GM19397 (cell line): ENCODE measurements at regions not wholly inside any gene's neighbourhood (a gene's known extent, or its start where the extent isn't known, plus 50 kb on each side); places are given as distances from the start of the nearest gene placed in this dataset.

Source experiments
- ATAC-seq: cut with Tn5 transposase; IDR thresholded peaks from one replicate; pipeline ENCODE4 v1.9.1; 2021; ENCODE audit warnings: mild to moderate bottlenecking, moderate library complexity; ENCODE audit not compliant: unreplicated experiment

GRCh38 chr1:42035205-42035829 is 116.6 kb upstream of the HIVEP3 start:
- peak; percentile 76 for ATAC-seq

DNA sequence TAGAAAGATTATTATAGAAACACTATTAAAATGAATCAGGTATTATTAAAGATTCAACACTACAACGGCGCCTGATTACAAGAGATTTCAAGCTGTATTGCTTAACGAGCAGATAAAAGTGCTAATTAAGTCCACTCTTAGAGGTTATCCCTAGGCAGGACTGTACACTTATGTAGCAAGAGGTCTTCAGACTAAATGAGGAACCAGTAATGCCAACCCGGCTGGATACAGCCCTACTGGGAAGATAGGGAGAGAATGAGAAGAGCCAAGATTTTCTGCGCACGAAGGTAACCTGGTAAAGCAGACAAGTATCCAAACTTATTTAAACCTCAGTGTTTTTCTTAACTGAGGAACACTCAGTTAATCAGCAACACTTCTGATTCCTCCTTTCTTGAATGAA is 115.7 kb upstream of the HIVEP3 start:
- no peak for ATAC-seq

- no peak for ATAC-seq
Measured at GRCh38 chr1:42033629-42034028, 114.9 kb upstream of the HIVEP3 start.

DNA sequence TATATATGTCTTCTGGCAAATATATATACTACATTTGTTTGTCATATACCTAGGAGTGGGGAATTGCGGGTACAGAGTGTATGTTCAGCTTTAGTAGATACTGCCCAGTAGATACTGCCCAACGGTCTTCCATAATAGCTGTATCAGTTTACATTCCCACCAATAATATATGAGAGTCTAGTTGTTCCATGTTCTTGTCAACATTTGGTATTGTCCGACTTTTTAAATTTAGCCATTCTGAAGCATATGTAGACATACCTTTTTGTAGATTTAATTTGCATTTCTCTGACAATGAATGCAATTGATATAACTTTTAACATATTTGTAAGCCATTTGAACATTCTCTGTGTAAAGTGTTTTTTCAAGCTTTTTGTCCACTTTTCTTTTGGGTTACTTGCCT is 99.0 kb upstream of the HIVEP3 start:
- ATAC-seq, result no peak

DNA sequence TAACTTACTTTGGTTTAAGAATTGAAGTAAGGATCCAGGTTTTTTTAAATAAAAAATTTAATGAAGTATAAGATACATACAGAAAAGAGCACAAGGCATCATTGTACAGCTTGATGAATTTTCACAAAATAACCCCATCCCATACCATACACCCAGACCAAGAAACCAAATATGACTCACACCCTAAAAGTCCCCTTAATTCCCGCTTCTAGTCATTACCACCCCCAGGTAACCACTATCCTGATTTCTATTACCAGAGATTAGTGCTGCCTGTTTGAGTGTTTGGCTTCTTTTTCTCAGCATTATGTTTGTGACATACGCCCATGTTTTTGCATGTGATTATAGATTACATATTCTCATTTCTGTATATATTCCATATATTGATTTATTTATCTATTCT is 98.5 kb upstream of the HIVEP3 start:
- ATAC-seq, result no peak

GRCh38 chr1:42014823-42015222 is 96.1 kb upstream of the HIVEP3 start:
- ATAC-seq, result no peak

DNA sequence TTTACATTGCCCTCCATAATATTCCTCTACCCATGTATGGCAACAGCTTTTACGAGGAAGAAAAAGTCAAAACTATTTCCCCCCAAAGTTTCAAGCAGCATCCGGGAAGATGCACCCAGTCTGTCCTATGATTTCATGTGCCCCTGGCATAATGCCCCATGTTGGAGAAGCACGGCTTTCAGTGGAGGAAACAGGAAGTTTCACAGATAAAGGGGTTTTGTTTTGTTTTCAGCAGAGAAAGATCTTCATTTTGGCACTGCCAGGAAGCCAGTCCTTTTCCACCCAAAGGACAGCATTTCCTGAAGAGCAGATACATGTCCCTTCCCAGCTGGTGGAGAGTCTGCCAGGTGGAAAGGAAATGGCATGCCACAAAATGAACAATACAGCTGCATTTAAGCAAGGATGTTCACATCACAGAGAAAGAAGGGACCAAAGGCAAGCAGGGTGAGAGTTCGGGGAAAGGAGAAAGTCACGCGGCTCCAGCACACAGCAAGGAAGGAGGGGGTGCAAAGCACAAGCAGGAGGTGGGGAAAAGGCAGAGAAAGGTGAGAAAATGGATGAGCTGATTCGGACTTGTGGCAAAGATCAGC is 95.3 kb upstream of the HIVEP3 start:
- no peak for ATAC-seq

DNA sequence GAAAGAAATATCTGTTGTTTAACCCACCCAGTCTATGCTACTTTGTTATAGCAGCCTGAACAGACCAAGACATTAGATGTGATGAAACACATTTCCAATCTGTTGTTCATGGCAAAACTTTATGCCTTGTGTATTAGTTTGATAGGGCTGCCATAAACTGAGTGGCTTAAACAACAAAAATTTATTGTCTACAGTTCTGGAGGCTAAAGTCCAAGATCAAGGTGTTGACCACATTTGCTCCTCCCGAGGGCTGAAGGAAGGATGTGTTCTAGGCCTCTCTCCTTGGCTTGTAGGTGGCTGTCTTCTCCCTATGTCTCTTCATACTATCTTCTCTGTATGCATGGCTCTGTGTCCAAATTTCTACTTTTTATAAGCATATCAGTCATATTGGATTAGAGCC is 94.1 kb upstream of the HIVEP3 start:
- ATAC-seq, result no peak

GRCh38 chr1:42010381-42010780 is 91.7 kb upstream of the HIVEP3 start:
- no peak for ATAC-seq

DNA sequence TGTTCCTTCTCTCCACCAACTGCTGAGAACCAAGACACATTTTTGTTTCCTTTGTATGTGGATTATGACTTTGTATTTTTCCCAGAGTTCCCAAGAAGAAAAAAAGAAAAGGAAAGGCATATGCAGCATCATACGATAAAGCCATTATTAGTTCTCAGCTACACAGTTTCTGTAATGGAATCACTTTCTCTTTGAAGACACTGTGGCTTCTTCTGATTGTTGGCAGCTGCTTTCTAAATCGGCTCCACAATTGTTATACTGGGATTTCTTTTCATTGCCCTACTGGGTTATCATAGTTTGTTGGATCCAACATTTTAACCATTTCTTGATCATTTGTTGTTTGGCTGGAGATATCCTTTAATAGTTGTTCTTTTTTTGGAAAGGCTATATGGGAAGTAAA is 89.5 kb upstream of the HIVEP3 start:
- ATAC-seq, result no peak

GRCh38 chr1:42006836-42007235 is 88.1 kb upstream of the HIVEP3 start:
- ATAC-seq, result no peak

GRCh38 chr1:42006093-42006492 is 87.4 kb upstream of the HIVEP3 start:
- no peak for ATAC-seq

GRCh38 chr1:42005530-42005929 is 86.8 kb upstream of the HIVEP3 start:
- ATAC-seq, result no peak

DNA sequence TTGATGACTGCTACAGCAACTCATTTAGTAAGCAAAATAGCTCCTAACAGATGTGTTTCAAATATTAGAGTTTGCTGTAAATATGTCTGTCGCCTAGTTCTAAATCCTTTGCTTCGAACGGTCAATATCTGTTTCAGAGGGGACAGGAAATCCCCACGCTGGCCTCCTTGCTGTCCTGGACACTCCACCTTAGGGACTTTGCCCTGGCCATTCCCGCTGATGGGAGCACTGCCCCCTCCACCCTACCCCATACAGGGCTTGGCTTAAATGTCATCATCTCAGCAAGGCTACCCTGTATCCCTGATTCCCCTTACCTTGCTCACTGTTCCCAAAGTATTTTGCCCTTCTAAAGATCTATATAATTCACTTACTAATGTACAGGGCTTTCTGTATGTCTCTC is 86.1 kb upstream of the HIVEP3 start:
- ATAC-seq, result no peak

GRCh38 chr1:42004322-42004721 is 85.6 kb upstream of the HIVEP3 start:
- ATAC-seq, result no peak

DNA sequence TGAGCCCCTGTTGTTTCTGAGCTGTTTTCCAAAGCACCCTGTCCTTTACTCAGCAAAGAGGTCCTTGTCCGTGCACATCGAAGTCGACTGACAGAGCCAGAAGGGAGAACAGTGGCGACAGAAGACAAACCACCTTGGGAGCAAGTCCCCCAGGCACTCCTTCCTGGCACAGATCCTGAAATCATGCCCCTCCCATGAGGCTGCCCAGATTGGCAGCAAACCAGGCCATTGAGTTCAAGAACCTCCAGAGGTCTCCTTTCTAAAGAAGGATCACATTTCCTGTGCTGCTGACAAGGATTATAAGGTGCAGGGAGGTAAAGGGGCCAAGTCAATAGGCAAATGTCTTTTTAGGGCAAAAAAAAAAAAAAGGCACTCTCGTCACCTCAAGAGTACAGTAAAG is 84.7 kb upstream of the HIVEP3 start:
- no peak for ATAC-seq

GRCh38 chr1:42002220-42002619 is 83.5 kb upstream of the HIVEP3 start:
- ATAC-seq, result no peak

DNA sequence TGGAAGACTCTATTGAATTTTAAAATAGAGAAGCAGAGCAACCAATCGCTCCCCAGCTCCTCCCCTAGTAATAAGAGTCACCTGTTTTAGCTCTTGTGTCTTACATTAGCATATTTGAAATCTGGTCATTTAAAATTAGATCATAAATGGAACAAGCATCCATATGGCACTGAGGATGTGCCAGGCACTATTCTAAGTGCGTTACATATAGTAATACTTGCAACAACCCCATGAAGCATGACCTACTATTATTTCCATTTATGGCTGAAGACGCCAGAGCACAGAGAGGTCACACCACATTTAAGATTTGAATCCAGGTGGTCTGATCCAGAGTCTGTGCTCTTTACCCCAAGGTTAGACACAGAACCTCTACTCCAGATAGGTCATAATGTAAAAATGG is 82.0 kb upstream of the HIVEP3 start:
- no peak for ATAC-seq

- ATAC-seq, result no peak
Measured at GRCh38 chr1:41999884-42000283, 81.2 kb upstream of the HIVEP3 start.

DNA sequence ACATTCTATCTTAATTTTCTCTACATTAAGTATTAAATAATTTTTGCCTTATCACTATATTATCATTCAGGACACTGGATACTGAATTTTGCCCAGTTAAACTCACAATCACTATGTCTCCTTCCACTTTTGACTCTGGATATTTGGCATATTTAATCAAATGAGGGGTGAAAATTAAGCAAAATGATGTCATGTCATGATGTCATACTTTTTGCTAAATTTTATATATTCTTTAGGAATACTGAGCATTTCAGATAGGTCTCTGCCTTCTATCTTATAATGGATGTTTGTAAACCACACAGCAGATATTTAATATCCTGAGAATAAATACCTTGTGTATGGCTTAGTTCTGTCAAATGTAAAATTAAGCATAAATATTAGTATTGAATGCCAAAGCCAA is 79.5 kb upstream of the HIVEP3 start:
- ATAC-seq, result no peak

DNA sequence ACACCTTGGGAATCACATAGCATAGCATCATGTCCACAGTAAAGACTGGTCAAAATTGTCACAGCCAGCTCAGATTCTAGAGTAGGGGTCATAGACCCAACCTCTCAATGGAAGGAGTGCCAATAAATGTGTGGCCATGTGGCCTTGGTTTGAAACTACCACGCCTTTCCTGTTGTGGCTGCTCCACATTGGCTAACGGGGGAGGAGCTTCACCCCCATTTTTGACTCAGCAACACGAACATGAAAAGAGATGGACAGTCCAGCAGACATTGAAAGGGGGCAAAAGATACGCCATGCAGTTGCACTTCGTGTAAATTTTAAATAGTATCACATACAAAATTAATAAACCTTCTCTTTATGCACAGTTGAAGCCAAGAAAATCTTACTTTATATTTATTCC is 78.4 kb upstream of the HIVEP3 start:
- ATAC-seq, result no peak

- no peak for ATAC-seq
Measured at GRCh38 chr1:41995441-41996130, 76.9 kb upstream of the HIVEP3 start.
